Loucy (cell line): ENCODE measurements at regions not wholly inside any gene's neighbourhood (a gene's known extent, or its start where the extent isn't known, plus 50 kb on each side); places are given as distances from the start of the nearest gene placed in this dataset.

Experiments
- EZH2phosphoT487 ChIP-seq: fragments of 200-600 bp; IDR thresholded peaks from 2 replicates; pipeline ENCODE4 v1.6.1; 2018; ENCODE audit warnings: antibody characterized with exemption, mild to moderate bottlenecking, moderate library complexity, borderline replicate concordance
- TF ChIP-seq, protein P1 (sequence below): fragments of 200-600 bp; sonication (generic); conservative IDR thresholded peaks from 2 replicates; pipeline ENCODE4 v1.5.1; 2014; ENCODE audit warnings: mild to moderate bottlenecking, antibody characterized with exemption, low read length

DNA sequence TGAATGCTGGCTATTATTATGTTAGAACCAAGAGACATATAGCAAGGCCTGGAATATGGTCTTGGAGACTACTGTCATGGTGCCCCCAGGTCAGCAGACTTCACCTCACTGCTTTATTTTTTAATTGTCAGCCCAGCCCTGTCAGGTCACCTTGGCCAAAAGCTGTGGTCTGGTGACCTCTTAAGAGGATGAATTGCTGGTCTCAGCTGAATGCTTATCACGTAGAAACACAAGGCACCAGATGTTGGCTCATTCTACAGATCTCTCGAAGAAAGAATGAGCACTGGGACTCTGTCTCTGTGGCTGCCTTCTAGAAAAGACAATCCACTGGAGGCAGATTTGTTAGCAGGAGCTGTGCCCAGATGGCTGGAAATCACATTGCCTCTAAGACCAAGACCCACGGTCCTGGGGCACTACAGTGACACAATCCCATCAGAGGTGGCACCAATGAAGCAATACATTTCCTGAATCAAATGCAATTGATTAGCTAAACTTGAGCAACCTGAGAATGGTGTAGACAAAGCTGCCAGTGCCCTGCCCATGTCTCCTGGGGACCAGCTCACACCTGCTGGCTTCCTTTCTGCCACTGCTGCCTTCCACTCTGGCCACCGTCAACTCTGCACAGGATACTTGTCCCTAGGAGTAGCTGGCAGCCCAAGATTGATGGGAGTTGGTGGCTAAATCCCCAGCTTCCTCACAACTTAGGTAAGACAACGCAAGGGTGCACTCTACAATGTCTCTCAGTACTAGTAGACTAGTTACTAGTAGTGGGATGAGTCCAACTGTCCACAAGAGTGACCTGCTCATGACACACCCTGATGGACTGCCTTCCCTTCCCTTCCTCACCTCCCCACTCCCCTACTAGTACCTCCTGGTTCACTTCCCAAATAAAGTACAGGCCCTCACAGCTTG lies 384.9 kb upstream of the PROK2 start:
- TF ChIP-seq, protein P1, sequence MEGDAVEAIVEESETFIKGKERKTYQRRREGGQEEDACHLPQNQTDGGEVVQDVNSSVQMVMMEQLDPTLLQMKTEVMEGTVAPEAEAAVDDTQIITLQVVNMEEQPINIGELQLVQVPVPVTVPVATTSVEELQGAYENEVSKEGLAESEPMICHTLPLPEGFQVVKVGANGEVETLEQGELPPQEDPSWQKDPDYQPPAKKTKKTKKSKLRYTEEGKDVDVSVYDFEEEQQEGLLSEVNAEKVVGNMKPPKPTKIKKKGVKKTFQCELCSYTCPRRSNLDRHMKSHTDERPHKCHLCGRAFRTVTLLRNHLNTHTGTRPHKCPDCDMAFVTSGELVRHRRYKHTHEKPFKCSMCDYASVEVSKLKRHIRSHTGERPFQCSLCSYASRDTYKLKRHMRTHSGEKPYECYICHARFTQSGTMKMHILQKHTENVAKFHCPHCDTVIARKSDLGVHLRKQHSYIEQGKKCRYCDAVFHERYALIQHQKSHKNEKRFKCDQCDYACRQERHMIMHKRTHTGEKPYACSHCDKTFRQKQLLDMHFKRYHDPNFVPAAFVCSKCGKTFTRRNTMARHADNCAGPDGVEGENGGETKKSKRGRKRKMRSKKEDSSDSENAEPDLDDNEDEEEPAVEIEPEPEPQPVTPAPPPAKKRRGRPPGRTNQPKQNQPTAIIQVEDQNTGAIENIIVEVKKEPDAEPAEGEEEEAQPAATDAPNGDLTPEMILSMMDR: no peak
- no peak for TF ChIP-seq EZH2phosphoT487
